ENCODE measurements at regions not wholly inside any gene's neighbourhood (a gene's known extent, or its start where the extent isn't known, plus 50 kb on each side); places are given as distances from the start of the nearest gene placed in this dataset.
A peak's percentile ranks its signal among the peaks of the same experiment; 100 is the strongest.
"Not testable (repeated sequence)": the region's sequence is repeated elsewhere in the genome, so short reads cannot be mapped to it uniquely, and the experiment has no call there.

GRCh38 chr9:2276296-2276695, 261.1 kb downstream of the SMARCA2 start:
- intact Hi-C loops (cut with DNase I, micrococcal nuclease), result no loop called here
- no peak for ATAC-seq
- DNase-seq, result no peak

GRCh38 chr9:2277133-2277532, 262.0 kb downstream of the SMARCA2 start:
- intact Hi-C loops (cut with DNase I, micrococcal nuclease); DNase-seq; ATAC-seq: not testable (repeated sequence)

GRCh38 chr9:2277644-2278043, 262.5 kb downstream of the SMARCA2 start:
- ATAC-seq; intact Hi-C loops (cut with DNase I, micrococcal nuclease); DNase-seq: not testable (repeated sequence)

GRCh38 chr9:2279138-2279537, 264.0 kb downstream of the SMARCA2 start:
- ATAC-seq; DNase-seq; intact Hi-C loops (cut with DNase I, micrococcal nuclease): not testable (repeated sequence)

GRCh38 chr9:2281031-2281802, 266.1 kb downstream of the SMARCA2 start:
- DNase-seq (no peak), ATAC-seq (no peak)
- intact Hi-C loops (cut with DNase I, micrococcal nuclease), result no loop called here

- no peak for ATAC-seq
- intact Hi-C loops (cut with DNase I, micrococcal nuclease), result no loop called here
- no peak for DNase-seq
These were observed 266.6 kb downstream of the SMARCA2 start for GRCh38 chr9:2281803-2282185.

- intact Hi-C loops (cut with DNase I, micrococcal nuclease), result no loop called here
- DNase-seq (no peak), ATAC-seq (peak; percentile 58)
These were observed 269.6 kb downstream of the SMARCA2 start for GRCh38 chr9:2284770-2285169.

- no peak for DNase-seq
- ATAC-seq, result no peak
- intact Hi-C loops (cut with DNase I, micrococcal nuclease), result no loop called here
These were observed 270.5 kb downstream of the SMARCA2 start for GRCh38 chr9:2285416-2286332.

GRCh38 chr9:2286333-2286705, 271.2 kb downstream of the SMARCA2 start:
- ATAC-seq, result peak; percentile 88
- intact Hi-C loops (cut with DNase I, micrococcal nuclease), result no loop called here

GRCh38 chr9:2286825-2287455, 271.8 kb downstream of the SMARCA2 start:
- DNase-seq, result no peak
- ATAC-seq, result peak; percentile 37
- intact Hi-C loops (cut with DNase I, micrococcal nuclease), result no loop called here

More at GRCh38 chr9:2286333-2286705, 271.2 kb downstream of the SMARCA2 start:
- no peak for DNase-seq

- ATAC-seq (no peak), DNase-seq (no peak)
- intact Hi-C loops (cut with DNase I, micrococcal nuclease), result no loop called here
These were observed 273.2 kb downstream of the SMARCA2 start for GRCh38 chr9:2288309-2288708.

GRCh38 chr9:2289263-2289662, 274.1 kb downstream of the SMARCA2 start:
- ATAC-seq (no peak), DNase-seq (no peak)
- intact Hi-C loops (cut with DNase I, micrococcal nuclease), result no loop called here

GRCh38 chr9:2290382-2290781, 275.2 kb downstream of the SMARCA2 start:
- ATAC-seq, result no peak
- intact Hi-C loops (cut with DNase I, micrococcal nuclease), result no loop called here
- no peak for DNase-seq

- intact Hi-C loops (cut with DNase I, micrococcal nuclease), result no loop called here
- peak; percentile 96 for ATAC-seq
- DNase-seq, result no peak
These were observed 277.0 kb downstream of the SMARCA2 start for GRCh38 chr9:2291980-2292704.

- ATAC-seq (peak; percentile 19), DNase-seq (no peak)
- intact Hi-C loops (cut with DNase I, micrococcal nuclease), result no loop called here
These were observed 277.6 kb downstream of the SMARCA2 start for GRCh38 chr9:2292733-2293132.

- DNase-seq (no peak), ATAC-seq (no peak)
- intact Hi-C loops (cut with DNase I, micrococcal nuclease), result no loop called here
These were observed 282.6 kb downstream of the SMARCA2 start for GRCh38 chr9:2297771-2298170.

- no peak for ATAC-seq
These were observed 283.1 kb downstream of the SMARCA2 start for GRCh38 chr9:2298217-2298616.

GRCh38 chr9:2299156-2299842, 284.2 kb downstream of the SMARCA2 start:
- DNase-seq (peak; percentile 66 to 80), ATAC-seq (peak; percentile 100)
- intact Hi-C loops (cut with DNase I, micrococcal nuclease), result no loop called here

More at GRCh38 chr9:2298217-2298616, 283.1 kb downstream of the SMARCA2 start:
- intact Hi-C loops (cut with DNase I, micrococcal nuclease), result no loop called here
- no peak for DNase-seq

Data from left colon (tissue), 2 donors.